NCI-H2029 (cell line): ENCODE measurements at regions not wholly inside any gene's neighbourhood (a gene's known extent, or its start where the extent isn't known, plus 50 kb on each side); places are given as distances from the start of the nearest gene placed in this dataset.
A peak's percentile ranks its signal among the peaks of the same experiment; 100 is the strongest.

Experiments used
- DNase-seq: peaks from one replicate; lab custom pipeline; 2025; lab: John Stamatoyannopoulos, UW

DNA sequence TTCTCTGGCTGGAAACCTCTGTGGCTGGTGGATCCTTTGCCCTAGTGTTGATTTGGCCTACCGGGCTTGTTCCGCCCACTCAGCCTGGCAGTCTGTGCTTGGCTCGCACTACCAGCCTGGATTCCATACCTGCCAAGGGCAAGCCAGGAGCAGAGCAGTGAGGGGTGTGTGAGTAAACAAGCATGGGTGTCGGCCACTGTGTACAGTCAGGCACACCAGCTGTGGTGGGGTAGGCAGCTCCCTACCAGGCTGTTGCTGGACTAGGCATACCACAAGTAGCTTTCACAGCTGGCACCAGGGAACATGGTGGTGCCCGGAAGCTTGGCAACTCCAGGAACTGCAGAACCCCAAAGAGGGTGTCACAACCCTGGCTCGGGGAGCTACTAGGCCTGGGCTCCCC is 942.9 kb upstream of the LRRN3 start:
- no peak for DNase-seq

DNA sequence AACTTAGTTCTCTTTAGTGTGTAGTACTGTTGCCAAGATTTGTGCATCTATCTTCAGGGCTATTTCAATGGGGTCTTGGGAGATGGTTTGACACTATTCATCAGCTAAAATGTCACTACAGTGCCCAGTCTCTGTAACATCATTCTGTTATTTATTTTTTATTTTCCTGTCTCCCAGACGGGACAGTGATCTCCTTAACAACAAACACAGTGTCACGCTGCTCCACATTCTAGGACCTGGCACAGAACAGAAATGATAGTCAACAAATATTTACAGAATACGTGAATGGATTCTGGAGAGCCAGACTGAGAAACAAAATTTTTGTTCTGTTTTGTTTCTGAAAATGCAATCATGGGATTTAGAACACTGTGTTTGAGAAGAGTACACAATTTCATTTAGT is 937.7 kb upstream of the LRRN3 start:
- DNase-seq: no peak

DNA sequence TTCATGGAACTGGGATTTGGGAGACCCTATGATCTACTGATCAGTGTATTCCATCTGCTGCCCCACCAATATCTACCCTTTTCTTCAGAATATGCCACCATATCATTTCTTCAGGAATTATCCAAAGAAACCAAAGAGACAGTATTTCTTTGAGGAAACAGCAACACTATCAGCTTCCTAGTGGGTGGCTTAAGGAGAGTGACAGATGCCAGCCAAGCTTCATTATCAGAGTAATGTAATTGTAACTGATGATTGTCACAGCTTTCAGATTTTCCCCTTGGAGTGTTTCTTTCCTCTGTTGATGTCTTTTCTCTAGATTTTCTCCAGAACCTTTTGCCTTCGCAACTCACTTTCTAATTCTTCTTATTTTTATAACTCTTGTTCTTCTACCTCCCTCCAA is 934.4 kb upstream of the LRRN3 start:
- no peak for DNase-seq

DNA sequence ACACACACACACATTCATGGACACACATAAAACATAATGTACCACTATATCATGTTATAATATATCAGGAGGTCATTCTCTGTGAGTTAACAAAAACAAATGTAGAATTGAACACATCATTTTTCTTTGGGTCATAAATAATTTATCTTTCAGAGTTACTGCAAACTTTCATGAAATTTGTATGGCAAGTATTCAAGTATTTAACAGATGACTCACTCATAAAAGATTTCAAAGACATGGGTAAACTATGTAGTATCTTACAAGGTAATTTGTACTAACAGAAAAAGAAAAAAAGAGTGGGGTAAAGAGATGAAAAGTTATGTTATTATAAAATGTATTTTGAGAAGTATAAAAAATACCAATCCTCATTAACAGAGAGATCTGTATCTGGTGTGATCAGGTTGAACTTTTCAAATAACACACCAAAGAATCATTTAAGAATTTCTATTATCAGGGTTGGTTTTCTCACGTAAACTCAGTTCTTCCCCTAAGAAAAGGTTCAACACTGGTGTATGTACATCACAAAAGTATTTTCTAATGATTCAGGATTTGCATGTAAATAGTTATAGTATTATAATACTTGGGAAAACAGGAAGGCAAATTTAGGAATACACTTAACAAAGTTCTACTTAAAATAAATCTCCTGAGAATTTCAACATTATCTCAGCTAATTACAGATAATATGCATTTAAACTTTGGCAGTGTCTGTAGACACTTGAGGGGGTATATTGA is 933.1 kb upstream of the LRRN3 start:
- DNase-seq: no peak

DNA sequence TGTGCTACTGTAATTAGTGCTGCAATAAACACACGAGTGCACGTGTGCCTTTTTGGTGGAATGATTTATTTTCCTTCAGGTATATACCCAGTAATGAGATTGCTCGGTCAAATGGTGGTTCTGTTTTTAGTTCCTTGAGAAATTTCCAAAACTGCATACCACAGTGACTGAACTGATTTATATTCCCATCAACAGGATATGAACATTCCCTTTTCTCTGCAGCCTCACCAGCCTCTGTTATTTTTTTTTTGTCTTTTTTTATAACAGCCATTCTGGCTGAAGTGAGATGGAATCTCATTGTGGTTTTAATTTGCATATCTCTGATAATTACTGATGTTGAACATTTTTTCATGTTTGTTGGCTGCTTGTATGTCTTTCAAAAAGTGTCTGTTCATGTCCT is 922.9 kb upstream of the LRRN3 start:
- DNase-seq: no peak

DNA sequence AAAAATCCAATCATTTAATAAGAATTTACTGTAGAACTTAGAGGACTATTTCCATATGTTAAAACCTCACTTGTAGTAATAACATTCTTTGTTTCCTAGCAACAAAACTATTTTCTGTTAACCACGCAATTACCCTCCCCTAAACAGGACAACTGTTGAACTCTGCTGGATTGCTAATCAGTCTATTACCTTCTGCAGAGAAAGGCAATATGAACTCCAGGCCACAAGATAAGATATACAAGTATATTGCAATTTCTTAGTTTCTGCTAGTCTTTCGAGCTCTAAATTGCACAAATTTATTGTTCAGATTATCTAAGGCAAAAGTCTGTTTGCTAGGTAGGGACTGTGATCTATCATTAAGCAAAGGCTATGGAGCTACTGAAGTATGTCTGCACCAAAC is 920.1 kb upstream of the LRRN3 start:
- DNase-seq: no peak

DNA sequence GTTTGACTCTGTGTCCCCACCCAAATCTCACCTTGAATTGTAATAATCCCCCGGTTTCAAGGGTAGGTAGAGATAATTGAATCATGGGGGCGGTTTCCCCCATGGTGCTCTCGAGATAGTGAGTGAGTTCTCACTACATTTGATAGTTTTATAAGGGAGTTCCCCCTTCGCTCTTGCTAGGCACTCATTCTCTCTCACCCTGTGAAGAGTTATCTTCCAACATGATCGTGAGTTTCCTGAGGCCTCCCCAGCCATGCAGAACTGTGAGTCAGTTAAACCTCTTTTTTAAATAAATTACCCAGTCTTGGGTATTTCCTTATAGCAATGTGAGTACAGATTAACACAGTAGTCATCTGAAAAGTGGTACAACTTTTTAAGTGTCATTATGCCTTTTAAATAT is 913.5 kb upstream of the LRRN3 start:
- DNase-seq: no peak

DNA sequence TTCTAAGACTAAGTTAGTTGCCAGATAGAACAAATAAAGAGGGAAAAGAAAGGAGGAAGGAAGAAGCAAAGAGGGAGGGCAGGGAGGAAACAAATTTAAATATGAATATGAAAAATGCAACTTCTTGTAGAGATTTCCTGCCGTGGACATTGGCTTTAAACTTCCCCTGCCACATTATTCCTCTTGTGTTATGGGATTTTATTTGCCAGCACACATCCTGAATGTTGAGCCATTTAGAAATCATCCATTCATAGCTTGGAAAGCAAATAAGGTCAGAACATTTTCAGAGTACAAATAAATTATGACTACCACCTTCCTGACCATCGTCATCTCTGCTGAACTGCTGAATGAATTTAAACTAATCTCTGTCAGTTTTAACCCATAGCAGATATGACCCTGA is 911.9 kb upstream of the LRRN3 start:
- DNase-seq: no peak

DNA sequence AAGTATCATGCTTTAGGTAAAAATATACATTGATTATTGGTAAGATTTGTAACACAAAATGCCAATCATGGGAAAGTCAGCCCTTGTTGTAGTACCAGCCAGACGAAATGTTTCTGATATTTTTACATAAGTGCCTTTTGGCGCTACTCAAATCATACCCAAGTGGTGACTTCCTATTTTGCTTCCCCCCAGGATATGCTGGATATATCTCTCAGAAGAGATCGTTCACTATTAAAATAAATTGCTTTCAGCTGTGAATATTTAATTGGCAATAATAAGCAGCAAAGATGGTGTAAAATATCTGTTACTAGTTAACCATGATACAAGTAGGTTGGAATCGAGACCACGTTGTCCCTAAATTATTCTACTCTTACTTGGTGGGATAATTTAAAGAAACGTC is 909.2 kb upstream of the LRRN3 start:
- DNase-seq: no peak

DNA sequence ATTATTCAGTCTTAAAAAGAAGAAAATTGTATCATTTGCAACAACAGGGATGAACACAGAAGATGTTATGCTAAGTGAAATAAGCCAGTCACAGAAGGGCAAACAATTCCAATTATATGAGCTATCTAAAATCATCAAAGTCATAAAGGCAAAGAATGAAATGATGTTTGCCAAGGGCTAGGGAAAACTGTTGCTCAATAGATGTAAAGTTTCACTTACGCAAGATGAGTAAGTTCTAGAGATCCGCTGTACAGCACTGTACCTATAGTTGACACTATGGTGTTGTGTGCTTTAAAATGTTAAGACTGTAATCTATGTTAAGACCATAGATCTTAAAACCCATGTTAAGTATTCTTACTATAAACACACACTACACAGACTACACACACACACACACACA is 904.6 kb upstream of the LRRN3 start:
- DNase-seq: no peak

DNA sequence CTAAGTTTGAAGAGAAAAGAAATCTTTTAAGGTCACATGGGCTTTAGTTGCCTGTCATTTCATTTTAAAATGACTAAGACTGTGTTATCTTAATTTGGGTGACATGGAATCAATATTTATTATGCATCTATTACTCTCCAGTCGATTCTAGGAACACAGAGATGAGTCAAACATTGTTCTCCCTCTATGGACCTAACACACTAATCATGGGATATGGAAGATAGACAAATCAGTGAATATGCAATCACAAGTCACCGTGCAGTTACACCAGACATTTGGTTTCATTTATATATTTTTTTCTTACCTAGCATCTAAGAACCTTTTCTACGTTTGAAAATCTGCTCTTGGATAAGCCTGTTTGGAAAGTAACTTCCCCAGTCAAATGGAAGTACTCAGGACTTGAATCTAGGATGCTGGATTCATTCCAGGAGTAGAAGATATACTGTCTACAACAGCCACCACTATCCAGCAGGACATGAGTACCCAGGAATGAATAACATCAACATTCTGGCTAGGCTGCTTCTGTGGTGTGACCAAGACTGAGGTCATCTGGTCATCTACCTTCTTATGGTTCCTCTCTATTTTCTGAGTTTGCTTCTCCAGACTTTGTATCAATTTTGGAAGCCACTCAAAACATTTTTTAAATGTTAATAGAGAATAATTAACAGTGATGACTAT is 902.9 kb upstream of the LRRN3 start:
- no peak for DNase-seq

DNA sequence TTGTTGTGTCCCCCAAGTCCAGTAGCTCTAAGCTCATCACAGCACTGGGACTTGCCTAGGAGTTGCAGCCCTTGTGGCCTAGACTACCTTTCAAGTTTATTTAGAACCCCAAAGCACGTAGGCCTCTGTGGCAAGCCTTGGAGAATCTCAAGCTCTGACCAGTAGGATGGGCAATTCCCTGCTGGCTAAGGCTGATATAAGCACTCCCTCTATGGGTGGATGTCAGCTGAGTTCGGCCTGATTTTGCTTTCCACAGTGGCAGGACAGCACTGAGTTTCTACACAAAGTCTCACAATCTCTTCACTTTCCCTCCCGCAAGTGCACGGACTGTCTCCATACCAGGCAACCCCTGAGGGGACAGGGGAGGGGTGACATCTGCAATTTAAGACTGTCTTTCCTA is 886.4 kb upstream of the LRRN3 start:
- DNase-seq: no peak

DNA sequence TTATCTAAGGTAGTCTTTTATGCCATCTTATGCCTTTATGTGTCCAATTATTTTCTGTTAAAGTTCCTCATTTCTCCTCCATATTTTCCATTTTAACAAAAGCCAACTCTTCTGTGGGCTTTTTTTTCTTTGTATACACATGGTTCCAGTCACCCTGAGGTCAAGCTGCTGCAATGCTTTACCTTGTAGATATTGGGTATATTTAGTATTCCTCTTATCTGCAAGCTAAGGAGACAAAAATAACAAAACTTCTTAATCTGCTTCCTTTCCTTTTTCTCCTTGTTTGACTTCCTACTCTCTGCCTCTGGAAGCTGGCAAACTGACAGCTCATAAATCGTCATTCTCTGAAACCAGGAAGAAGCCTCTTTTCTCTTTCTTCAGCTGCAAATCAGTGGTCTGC is 885.0 kb upstream of the LRRN3 start:
- no peak for DNase-seq

DNA sequence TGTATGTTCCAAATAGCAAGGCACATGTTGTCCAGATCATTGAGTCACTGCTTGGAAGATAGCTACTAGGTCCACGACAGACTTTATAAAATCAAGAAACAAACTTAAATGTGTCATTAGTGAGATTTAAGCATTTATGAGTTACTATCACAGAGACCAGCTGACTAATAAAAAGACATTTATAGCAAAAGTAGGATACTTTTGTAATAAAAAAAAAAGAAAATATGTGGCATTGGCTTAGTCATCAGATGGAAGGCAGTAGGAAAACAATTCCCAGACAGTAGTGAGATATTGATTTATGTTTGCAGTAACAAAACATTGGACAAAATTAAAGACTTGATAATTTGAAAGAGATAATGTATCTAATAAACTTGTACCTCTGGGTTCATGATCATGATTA is 881.0 kb upstream of the LRRN3 start:
- DNase-seq: no peak

DNA sequence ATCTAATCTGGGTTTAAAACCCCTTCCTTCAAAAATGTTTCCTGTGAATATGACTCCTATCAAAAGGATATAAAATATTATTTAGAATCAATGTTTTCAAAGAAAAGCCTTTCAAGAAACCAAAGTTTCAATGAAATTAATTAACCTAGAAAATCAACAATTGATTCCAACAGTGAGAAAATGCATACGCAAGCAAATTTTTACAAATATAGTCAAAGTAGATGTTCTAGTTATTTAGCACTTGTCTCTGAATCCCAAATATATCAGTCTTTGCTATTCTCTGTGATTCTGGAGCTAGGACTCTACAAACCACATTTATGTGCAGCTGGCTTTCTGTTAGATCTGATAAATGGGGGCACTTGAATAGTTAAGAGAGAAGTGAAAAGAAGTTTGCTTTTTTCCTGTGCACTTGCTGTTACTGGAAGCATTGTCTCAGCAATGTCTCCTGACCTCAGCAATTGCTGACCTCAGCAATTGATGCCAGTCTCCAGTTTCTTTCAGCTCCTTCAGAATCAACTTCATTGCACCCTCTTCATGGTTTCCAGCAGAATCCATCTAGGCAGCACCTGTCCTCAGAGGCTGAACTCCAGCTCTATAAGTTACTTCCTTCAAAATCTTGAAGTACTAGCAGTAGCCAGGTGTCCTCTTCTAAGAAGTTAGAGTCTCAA is 879.9 kb upstream of the LRRN3 start:
- DNase-seq: no peak

DNA sequence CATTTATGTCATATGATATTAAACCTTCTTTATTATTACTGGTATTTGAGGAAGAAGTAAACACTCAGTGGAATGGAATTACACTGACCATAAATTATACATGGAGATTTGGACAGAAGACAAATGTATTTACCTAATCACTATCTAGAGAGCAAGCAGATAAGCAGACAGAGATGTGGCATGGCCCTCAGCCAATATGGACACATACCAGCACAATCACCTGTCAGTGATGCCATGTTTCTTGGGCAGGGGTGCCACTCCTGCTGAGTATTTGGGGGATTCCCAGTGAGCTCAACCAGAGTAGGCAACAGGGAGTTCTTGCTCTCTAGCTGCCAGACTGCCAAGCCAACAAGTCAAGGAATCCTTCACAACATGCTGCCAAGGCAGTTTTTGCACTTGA is 866.3 kb upstream of the LRRN3 start:
- peak; percentile 29 for DNase-seq

DNA sequence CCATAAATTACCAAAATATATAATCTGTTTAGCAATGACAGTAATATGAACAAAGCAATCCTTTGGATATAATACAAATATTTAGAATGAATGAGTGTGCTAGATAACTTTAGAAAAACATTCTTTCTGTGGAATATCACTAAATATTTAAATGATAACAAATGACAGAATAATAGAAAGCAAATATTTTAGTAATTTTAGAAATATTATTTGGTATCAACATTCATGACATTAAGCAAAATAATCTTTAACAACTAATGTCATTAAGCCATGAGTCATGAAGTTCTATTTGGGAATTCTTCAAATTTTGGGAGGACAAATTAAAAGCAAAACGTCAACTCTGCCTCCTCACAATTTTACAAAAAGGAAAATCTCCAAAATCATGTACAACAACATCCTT is 844.8 kb upstream of the LRRN3 start:
- no peak for DNase-seq

DNA sequence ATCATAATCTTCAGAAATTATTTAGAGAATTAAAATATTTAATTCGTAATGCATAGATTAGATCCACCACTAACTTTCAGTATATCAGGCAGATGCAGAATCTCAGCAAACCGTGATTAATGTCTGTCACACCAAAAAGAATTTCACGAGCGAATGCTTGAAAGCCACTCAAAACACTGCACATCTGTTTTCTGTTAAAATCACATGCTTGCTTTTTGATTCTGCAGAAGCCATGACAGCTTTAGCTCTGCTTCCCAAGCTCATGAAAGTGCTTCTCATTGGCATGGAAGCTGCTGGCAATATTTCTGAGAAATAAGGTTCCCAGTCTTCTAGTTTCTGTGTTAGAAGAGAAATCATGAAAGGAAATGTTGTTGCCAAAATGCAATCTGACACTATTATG is 837.8 kb upstream of the LRRN3 start:
- DNase-seq: no peak

DNA sequence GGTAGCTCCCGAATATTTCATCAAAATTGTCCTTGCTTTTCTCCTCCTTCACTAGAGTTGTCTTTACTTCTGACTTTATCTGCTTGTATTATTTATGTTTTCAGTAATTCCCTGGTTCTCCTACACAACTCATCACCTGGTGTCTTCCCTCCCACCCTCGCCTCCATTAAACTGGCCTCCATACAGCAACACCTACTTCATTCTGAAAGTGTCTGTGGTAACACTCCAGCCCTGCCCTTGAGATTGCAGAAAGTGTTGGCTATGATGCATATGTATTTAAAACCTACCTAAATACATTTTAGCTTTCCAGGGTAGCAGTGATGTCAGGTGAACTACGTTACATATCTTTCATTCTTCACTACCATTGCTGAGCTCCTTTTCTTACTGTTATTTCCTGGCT is 833.3 kb upstream of the LRRN3 start:
- no peak for DNase-seq

DNA sequence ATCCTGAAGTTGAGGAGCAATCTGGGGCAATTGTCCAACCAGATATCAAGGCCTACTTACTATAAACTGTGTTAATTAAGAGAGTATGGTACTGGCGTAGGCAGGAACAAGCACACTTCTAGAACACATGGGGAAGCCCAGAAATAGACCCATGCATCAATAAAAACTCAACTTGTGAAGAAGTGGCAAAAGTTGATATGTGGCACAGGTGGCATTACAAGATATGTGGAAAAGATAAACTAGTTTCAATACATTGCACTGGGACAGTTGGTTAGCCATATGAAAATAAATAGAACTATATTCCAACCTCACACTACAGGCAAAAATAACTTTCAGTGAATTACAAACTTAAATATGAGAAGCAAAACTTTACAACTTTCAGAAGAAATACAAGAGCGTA is 828.7 kb upstream of the LRRN3 start:
- no peak for DNase-seq

DNA sequence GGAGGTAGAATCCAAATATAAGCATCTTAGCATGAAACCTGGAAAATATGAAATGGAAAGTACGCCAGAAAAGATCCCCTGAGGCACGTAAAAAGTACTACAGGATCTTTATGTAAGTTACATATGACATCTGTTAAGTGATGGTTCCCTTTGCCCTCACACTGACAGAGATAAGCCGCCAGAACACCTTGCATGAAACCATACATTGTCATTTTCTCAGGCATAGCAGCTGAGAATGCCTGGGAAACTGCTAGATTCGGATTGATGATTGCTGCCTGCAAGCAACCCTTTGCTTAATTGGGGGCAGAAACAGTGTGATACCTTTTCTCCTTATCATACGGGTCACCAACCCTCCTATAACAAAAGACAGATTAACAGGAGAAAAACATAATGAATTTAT is 826.6 kb upstream of the LRRN3 start:
- no peak for DNase-seq

DNA sequence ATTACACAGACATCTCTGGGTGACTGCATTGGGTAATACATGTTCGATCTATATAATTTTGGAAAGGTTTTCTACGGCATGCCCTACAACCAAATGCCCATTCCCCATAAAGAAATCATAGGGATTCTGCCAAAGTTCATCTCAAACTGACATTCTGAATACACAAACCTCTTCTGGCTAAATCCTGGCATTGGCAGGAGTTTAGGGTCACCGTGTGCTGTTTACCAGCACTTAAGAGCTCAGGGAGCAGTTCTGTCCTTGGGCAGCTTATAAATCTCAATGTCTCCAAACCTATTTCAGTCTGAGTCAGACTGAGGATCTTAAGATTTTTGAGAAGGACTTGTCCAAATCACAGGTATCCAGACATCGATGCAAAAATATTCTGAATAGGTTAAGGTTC is 809.6 kb upstream of the LRRN3 start:
- DNase-seq: no peak

DNA sequence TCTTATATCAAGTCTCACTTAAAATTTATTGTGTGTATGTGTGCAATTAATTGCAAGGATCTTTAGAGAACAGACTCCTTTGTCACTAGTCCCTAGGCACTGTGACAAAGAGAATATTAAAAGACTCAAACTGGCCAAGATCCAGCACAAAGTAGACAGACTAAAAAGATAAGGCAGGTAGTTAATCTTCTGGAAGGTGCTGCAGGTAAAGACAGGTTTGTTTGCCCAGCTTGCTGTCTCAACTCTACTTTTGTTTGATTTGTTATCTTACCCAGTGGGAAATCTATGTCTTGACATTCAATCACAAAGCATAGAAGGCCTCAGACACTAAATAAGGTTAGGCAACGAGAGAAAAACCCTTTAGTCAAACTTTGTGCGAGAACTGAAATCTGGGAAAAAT is 807.9 kb upstream of the LRRN3 start:
- DNase-seq: no peak

DNA sequence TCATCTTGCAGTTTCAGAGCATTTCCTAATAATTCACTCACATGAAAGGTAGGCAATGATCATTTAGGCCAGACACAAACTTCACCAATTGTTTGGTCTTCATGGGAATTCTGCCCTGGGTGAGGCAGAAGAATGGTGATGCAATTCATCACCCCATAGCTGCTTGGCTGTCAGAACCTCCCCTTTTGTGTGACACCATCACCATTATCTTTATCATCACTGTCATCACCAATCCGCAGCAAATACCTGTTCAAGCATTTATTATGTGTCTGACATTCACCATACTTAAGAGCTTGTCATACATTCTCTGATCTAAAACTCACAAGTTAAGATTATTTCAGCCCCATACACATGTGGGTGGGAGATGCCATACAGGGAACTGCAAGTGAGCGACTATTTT is 799.5 kb upstream of the LRRN3 start:
- DNase-seq: no peak
